Keratinocyte (primary cell): ENCODE measurements at regions not wholly inside any gene's neighbourhood (a gene's known extent, or its start where the extent isn't known, plus 50 kb on each side); places are given as distances from the start of the nearest gene placed in this dataset.

Experiments used
- DNase-seq: peaks from one replicate; pipeline ENCODE4 v3.0.0-alpha.2; 2011; ENCODE audit warnings: low read depth, missing footprints, low spot score
- FAIRE-seq: peaks from 2 replicates; lab custom pipeline; 2011; peaks lifted over from hg19 to GRCh38; lab: Jason Lieb, UNC
- H2AFZ ChIP-seq: 2 replicates; pipeline ENCODE4 v1.6.0; 2012; ENCODE audit warnings: low read length, control low read depth, inconsistent platforms; ENCODE audit not compliant: control insufficient read depth
- H3K27ac ChIP-seq: 2 replicates; pipeline ENCODE4 v1.5.1; 2011; ENCODE audit warnings: low read length; ENCODE audit not compliant: control insufficient read depth, insufficient read depth
- H3K27me3 ChIP-seq: 3 replicates; pipeline ENCODE4 v1.6.0; 2011; ENCODE audit warnings: low read length; ENCODE audit not compliant: control insufficient read depth, insufficient read depth; ENCODE audit errors: extremely low read depth
- H3K36me3 ChIP-seq, 2 experiments: 2 replicates in 1 of 2; 3 replicates in 1 of 2; pipeline ENCODE4 v1.5.1; 2011; ENCODE audit warnings: low read length in 2 of 2, mild to moderate bottlenecking in 1 of 2; ENCODE audit not compliant: control insufficient read depth in 2 of 2, insufficient read depth in 2 of 2; ENCODE audit errors: extremely low read depth in 1 of 2
- H3K4me1 ChIP-seq: 3 replicates; pipeline ENCODE4 v1.5.1; 2011; ENCODE audit warnings: low read length; ENCODE audit not compliant: control insufficient read depth, insufficient read depth; ENCODE audit errors: extremely low read depth
- H3K4me2 ChIP-seq: 3 replicates; pipeline ENCODE4 v1.6.0; 2011; ENCODE audit warnings: low read depth, low read length; ENCODE audit not compliant: control insufficient read depth, insufficient read depth; ENCODE audit errors: extremely low read depth
- H3K4me3 ChIP-seq, 3 experiments: fragments of 200-600 bp in 1 of 3; sonication (generic) in 1 of 3; 2 replicates in 2 of 3; 3 replicates in 1 of 3; pipeline ENCODE4 v1.5.1; 2011 to 2016; ENCODE audit warnings: low read length in 3 of 3, mild to moderate bottlenecking in 3 of 3, control low read depth in 2 of 3, inconsistent platforms in 1 of 3, low read depth in 1 of 3, mixed read lengths in 1 of 3, mixed run types in 1 of 3, moderate library complexity in 1 of 3; ENCODE audit not compliant: control insufficient read depth in 2 of 3, insufficient read depth in 2 of 3; ENCODE audit errors: extremely low read depth in 1 of 3
- H3K79me2 ChIP-seq: 2 replicates; pipeline ENCODE4 v1.6.0; 2012; ENCODE audit warnings: low read length; ENCODE audit not compliant: control insufficient read depth, insufficient read depth
- H3K9ac ChIP-seq: 3 replicates; pipeline ENCODE4 v1.6.0; 2011; ENCODE audit warnings: low read length; ENCODE audit not compliant: control insufficient read depth, insufficient read depth; ENCODE audit errors: extremely low read depth
- H3K9me1 ChIP-seq: 3 replicates; pipeline ENCODE4 v1.6.0; 2011; ENCODE audit warnings: low read length; ENCODE audit not compliant: control insufficient read depth, insufficient read depth; ENCODE audit errors: extremely low read depth
- H3K9me3 ChIP-seq: 2 replicates; pipeline ENCODE4 v1.5.1; 2012; ENCODE audit warnings: low read depth, low read length; ENCODE audit not compliant: control insufficient read depth
- H4K20me1 ChIP-seq: 3 replicates; pipeline ENCODE4 v1.6.0; 2011; ENCODE audit warnings: low read length; ENCODE audit not compliant: control insufficient read depth, insufficient read depth; ENCODE audit errors: extremely low read depth
- CTCF ChIP-seq, 3 experiments: IDR thresholded peaks in 1 of 3; conservative IDR thresholded peaks in 1 of 3; optimal IDR thresholded peaks in 1 of 3; 2 replicates in 2 of 3; 3 replicates in 1 of 3; pipeline versions ENCODE3 to v1.5.1; 2011; ENCODE audit warnings: low read length in 3 of 3, mild to moderate bottlenecking in 3 of 3, moderate library complexity in 2 of 3, control low read depth in 1 of 3, inconsistent platforms in 1 of 3; ENCODE audit not compliant: insufficient read depth in 2 of 3; ENCODE audit errors: extremely low read depth in 1 of 3
- EZH2 ChIP-seq: IDR thresholded peaks from one replicate; pipeline ENCODE4 v1.6.1; 2012; ENCODE audit warnings: inconsistent platforms, mild to moderate bottlenecking, low read length, moderate library complexity
- dilution Hi-C: fragments of 300-500 bp; cut with MboI; formaldehyde crosslinking; loops from one replicate; pipeline ENCODE4 v1.7.0; 2020; ENCODE audit warnings: low sequenced_read_pairs; ENCODE audit not compliant: extremely low pct_ligation_motif_present

GRCh38 chr16:61564716-61565115, 471.5 kb downstream of the CDH8 start:
- no peaks in the 10 kb centered on the region for H3K9me3 ChIP-seq
- no peak for DNase-seq
- no peaks in the 10 kb centered on the region for H3K27me3 ChIP-seq
- no peaks in the 10 kb centered on the region for H4K20me1 ChIP-seq
- H3K79me2 ChIP-seq, result no peaks in the 10 kb centered on the region
- H3K36me3 ChIP-seq, result no peaks in the 10 kb centered on the region
- FAIRE-seq, result no peak
- H3K4me3 ChIP-seq, result no peak overlapping the region
- no peaks in the 10 kb centered on the region for H3K9me1 ChIP-seq
- no peak overlapping the region for H3K27ac ChIP-seq
- no peak overlapping the region for H3K4me2 ChIP-seq
- dilution Hi-C loops, result no loop called here
- no peak overlapping the region for H2AFZ ChIP-seq
- no peak overlapping the region for H3K9ac ChIP-seq
- TF ChIP-seq EZH2 (no peak), CTCF (optimal IDR thresholded peaks at IDR 0.05 in 1 of 3, IDR thresholded peaks at IDR 0.05 in 1 of 3, conservative IDR thresholded peaks at IDR 0.05 in 1 of 3; ENCODE audit: extremely low read depth in 1 of 3, insufficient read depth in 2 of 3, low read length in 3 of 3) (no peak)
- H3K4me1 ChIP-seq, result no peaks in the 10 kb centered on the region

GRCh38 chr16:61555718-61556441, 480.4 kb downstream of the CDH8 start:
- Histone ChIP-seq H3K9me1 (no peaks in the 10 kb centered on the region), H3K4me3 (no peak overlapping the region), H3K27ac (no peak overlapping the region), H3K9me3 (no peaks in the 10 kb centered on the region), H3K4me1 (no peaks in the 10 kb centered on the region), H4K20me1 (no peaks in the 10 kb centered on the region), H3K4me2 (no peak overlapping the region), H3K79me2 (no peaks in the 10 kb centered on the region), H3K36me3 (no peaks in the 10 kb centered on the region), H3K9ac (no peak overlapping the region), H3K27me3 (no peaks in the 10 kb centered on the region), H2AFZ (no peak overlapping the region)
- dilution Hi-C loops, result no loop called here
- FAIRE-seq, result no peak
- TF ChIP-seq CTCF (optimal IDR thresholded peaks at IDR 0.05 in 1 of 3, IDR thresholded peaks at IDR 0.05 in 1 of 3, conservative IDR thresholded peaks at IDR 0.05 in 1 of 3; ENCODE audit: extremely low read depth in 1 of 3, insufficient read depth in 2 of 3, low read length in 3 of 3), result no peak
- no peak for TF ChIP-seq EZH2
- no peak for DNase-seq
